LNCaP clone FGC (cell line): ENCODE measurements at regions not wholly inside any gene's neighbourhood (a gene's known extent, or its start where the extent isn't known, plus 50 kb on each side); places are given as distances from the start of the nearest gene placed in this dataset.

Experiments
- DNase-seq: peaks from one replicate; pipeline ENCODE4 v3.0.0-alpha.2; 2011; ENCODE audit warnings: low read depth
- H3K4me3 ChIP-seq: 2 replicates; pipeline ENCODE4 v1.5.1; 2011; ENCODE audit warnings: mild to moderate bottlenecking, low read depth, low read length, control low read depth
- TF ChIP-seq, protein P1 (sequence below): IDR thresholded peaks from 2 replicates; pipeline ENCODE4 v1.5.1; 2012; ENCODE audit warnings: mild to moderate bottlenecking; ENCODE audit not compliant: control insufficient read depth, insufficient read depth; ENCODE audit errors: extremely low read depth

DNA sequence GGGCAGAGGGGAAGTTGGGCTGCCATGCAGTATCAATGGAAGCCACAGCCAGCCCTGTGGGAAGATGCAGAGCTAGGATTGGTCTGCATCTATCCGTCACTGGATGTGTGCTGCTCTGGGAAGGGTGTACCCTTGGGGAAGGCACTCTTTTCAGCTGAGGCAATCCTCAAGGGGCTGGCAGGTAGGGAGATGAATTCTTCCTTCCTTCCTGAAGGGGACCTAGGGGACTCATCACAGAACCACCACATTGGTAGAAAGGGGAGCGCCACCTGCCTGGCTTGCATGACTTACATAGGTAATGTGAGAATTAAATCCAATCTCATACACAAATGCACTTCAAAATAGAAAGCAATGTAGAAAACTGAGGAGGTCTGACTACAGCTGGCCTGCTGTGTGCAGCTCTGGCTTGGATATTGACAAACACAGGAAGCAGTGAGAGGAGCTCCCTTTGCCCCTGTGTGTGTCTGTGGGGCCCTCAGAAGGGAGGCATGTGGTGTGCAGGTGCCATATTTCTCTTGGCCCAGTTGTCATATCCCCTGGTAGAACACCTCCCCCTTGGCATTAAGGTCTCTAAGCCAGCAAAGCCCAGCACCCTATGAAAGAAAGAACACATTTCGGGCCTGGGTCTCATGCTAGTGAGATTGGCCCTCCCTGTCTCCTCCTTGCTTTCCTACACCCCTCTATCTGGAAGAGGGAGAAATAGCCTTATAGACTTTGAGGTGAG, 260.3 kb upstream of the MOCS1 start:
- TF ChIP-seq, protein P1, sequence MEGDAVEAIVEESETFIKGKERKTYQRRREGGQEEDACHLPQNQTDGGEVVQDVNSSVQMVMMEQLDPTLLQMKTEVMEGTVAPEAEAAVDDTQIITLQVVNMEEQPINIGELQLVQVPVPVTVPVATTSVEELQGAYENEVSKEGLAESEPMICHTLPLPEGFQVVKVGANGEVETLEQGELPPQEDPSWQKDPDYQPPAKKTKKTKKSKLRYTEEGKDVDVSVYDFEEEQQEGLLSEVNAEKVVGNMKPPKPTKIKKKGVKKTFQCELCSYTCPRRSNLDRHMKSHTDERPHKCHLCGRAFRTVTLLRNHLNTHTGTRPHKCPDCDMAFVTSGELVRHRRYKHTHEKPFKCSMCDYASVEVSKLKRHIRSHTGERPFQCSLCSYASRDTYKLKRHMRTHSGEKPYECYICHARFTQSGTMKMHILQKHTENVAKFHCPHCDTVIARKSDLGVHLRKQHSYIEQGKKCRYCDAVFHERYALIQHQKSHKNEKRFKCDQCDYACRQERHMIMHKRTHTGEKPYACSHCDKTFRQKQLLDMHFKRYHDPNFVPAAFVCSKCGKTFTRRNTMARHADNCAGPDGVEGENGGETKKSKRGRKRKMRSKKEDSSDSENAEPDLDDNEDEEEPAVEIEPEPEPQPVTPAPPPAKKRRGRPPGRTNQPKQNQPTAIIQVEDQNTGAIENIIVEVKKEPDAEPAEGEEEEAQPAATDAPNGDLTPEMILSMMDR, result no peak
- H3K4me3 ChIP-seq, result no peak overlapping the region
- no peak for DNase-seq

DNA sequence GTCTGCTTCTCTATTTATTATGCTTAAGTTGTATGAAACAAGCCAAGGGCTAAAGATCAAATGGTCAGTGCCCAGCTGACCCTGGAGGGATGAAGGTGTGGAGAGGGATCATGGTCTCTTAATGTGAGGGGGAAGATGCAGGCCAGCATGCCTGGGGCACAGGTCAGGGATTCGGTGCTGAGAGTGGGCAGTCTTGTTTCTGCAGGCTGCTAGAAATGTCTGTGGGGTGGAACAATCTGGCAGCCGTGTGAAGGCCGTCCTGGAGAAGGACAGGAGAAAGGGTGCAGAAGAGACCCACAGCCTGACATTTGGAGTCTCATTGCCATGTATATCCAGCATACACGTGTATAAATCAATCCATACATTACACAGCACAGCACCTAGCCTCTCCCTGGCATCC, 258.3 kb upstream of the MOCS1 start:
- H3K4me3 ChIP-seq, result no peak overlapping the region
- DNase-seq, result no peak
- TF ChIP-seq, protein P1, result no peak

DNA sequence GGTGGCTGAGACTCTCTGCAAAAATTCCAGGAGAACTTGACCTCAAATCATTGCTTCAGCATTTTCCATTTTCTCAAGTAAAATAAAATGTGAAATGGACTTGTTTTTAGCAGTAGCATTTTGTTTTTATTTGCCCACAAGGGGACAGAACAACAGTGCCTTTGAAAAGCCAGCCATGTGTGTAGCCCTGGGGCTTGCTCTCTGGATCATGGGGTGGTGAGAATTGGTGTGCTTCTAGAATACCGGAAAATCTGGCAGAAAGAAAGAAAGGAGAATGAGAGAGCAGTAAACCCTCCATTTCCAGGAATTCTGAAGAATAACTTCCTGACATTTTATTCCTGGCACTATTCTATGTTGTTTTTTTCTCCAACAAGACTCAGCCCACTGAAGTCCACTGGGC, 254.7 kb upstream of the MOCS1 start:
- H3K4me3 ChIP-seq, result no peak overlapping the region
- no peak for DNase-seq
- TF ChIP-seq, protein P1, result no peak

DNA sequence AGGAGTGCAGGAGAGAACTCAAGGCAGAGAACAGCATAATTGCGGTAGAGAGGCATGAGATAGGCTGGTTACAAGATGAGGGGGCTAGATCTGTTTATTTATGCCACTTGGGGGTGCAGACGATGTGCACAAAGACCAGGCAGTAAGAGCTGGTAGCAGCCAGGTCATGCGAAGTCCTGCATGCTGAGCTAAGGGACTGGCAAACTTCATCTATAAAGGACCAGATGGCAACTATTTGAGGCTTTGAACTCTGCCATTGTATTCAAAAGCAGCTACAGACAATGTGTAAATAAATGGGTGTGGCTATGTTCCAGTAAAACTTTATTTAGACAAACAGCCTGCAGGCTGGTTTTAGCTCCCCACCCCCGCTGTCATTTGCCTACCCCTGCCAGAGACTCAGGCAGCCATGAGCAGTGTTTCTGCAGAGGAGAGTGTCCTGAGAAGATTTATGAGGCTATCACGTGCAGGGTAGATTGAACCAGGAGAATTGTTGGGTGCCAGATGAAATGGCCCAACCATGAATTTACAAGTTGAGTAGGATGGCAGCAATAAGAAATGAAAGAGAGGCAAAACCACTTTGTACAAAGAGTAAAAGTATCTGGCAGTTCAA, 253.4 kb upstream of the MOCS1 start:
- TF ChIP-seq, protein P1, result no peak
- DNase-seq, result peak; percentile 18

DNA sequence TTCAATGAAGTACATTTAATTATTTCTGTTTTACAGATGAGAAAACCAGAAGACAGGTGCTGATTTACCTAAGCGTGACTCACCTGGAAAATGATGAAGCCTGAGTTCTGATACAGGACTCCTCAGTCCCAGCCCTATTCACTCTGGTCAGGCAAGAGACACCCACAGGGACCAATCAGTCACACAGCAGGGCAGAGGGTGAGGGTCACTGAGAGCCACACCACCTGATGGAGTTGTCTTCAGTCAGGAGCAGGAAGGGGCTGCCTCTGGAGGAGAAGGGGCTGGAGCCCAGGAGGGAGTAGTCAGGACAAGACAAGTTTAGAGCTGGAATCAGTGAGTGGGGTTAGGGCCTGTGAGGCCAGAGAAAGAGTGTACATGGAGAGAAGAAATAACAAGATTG, 251.2 kb upstream of the MOCS1 start:
- TF ChIP-seq, protein P1, result no peak
- no peak overlapping the region for H3K4me3 ChIP-seq
- DNase-seq, result no peak

More for the DNA sequence above, 253.4 kb upstream of the MOCS1 start:
- no peak overlapping the region for H3K4me3 ChIP-seq

DNA sequence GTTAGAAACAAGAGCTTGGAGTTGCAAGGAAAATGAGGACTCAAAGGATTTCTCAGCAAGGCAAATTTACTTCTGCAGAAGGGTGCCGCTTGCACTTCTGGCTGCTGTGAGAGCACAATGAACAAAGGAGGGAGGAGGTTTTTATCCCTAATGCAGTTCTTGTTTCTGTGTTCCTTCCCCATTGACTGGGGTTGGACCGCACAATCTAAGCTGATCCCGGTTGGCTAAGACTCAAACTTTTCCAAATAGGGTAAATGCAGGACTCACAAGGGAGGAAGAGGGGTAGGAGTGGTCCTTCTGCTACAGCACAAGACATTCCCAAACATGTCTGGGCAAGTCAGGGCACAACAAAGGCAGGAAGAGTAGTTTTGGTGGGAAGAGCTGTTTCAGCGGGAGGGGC, 249.6 kb upstream of the MOCS1 start:
- no peak for DNase-seq
- TF ChIP-seq, protein P1, result no peak
- H3K4me3 ChIP-seq, result no peak overlapping the region
